Fibroblast of pulmonary artery (primary cell): ENCODE measurements at regions not wholly inside any gene's neighbourhood (a gene's known extent, or its start where the extent isn't known, plus 50 kb on each side); places are given as distances from the start of the nearest gene placed in this dataset.

ENCODE experiments used
- DNase-seq: peaks from one replicate; pipeline ENCODE4 v3.0.0-alpha.2; 2010; ENCODE audit warnings: low read depth
- H3K4me3 ChIP-seq: replicated peaks from 2 replicates; pipeline ENCODE4 v1.5.1; 2011; ENCODE audit warnings: low read depth, mild to moderate bottlenecking, control low read depth, low read length, moderate library complexity
- CTCF ChIP-seq: IDR thresholded peaks from 2 replicates; pipeline ENCODE4 v1.5.1; 2011; ENCODE audit warnings: mild to moderate bottlenecking, control low read depth, low read length, inconsistent platforms; ENCODE audit errors: missing control alignments

- no peak for TF ChIP-seq CTCF
- DNase-seq = no peak
- no peak overlapping the region for H3K4me3 ChIP-seq
Observed at GRCh38 chr3:135788146-135788545, 177.4 kb upstream of the PPP2R3A start.

DNA sequence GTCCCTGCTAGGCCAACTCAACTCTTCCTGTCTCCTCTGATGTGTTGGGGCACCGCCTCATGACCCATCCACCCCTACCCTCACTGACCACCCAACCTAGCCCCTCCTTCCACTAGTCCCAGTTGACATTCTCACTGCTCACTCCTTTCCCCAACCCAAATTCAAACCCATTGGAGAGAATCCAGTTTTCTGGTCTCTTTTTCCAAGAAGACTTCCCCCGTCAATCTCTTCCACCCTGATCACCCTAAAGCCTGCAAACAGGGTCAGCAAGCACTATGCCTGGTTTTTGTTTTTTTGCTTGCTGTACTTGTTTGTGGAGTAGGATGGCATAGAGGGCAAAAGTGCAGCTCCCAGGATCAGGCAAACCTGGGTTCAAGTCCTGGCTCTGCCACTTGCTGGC lies 176.6 kb upstream of the PPP2R3A start:
- DNase-seq = no peak
- no peak for TF ChIP-seq CTCF
- no peak overlapping the region for H3K4me3 ChIP-seq

- no peak overlapping the region for H3K4me3 ChIP-seq
- no peak for DNase-seq
- no peak for TF ChIP-seq CTCF
Observed at GRCh38 chr3:135792174-135792573, 173.4 kb upstream of the PPP2R3A start.

GRCh38 chr3:135792858-135793475 lies 172.6 kb upstream of the PPP2R3A start:
- H3K4me3 ChIP-seq = no peak overlapping the region
- no peak for DNase-seq
- no peak for TF ChIP-seq CTCF

GRCh38 chr3:135800071-135800549 lies 165.4 kb upstream of the PPP2R3A start:
- no peak for DNase-seq
- no peak overlapping the region for H3K4me3 ChIP-seq
- no peak for TF ChIP-seq CTCF

- TF ChIP-seq CTCF = no peak
- no peak overlapping the region for H3K4me3 ChIP-seq
- DNase-seq = no peak
Observed at GRCh38 chr3:135801018-135801417, 164.5 kb upstream of the PPP2R3A start.

GRCh38 chr3:135802171-135802570 lies 163.4 kb upstream of the PPP2R3A start:
- no peak for DNase-seq
- TF ChIP-seq CTCF = no peak
- H3K4me3 ChIP-seq = no peak overlapping the region
